GM19023 (cell line): ENCODE measurements at regions not wholly inside any gene's neighbourhood (a gene's known extent, or its start where the extent isn't known, plus 50 kb on each side); places are given as distances from the start of the nearest gene placed in this dataset.
"Not testable (repeated sequence)": the region's sequence is repeated elsewhere in the genome, so short reads cannot be mapped to it uniquely, and the experiment has no call there.

Experiments used
- ATAC-seq: cut with Tn5 transposase; IDR thresholded peaks from one replicate; pipeline ENCODE4 v1.9.1; 2021; ENCODE audit warnings: mild to moderate bottlenecking, moderate library complexity; ENCODE audit not compliant: unreplicated experiment

DNA sequence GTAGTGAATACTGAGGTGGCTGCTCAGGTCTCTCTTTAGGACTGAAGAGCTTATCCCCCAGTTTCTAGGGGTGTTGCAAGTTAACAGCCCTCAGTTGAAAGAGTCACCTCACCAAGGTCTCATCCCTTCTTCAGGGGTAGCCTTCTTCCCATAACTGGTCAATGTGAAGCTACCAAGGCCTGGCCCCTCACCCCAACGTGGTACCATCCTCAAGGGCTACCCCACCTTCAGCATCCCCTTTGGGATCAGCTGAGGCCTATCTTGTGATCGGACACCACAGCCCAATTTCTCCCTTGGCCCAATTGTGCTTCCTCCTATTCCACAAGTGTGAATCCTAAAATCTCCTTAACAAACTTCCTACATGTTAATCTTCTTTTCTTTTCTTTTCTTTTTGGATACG is 289.5 kb upstream of the MKLN1 start:
- ATAC-seq, result no peak

DNA sequence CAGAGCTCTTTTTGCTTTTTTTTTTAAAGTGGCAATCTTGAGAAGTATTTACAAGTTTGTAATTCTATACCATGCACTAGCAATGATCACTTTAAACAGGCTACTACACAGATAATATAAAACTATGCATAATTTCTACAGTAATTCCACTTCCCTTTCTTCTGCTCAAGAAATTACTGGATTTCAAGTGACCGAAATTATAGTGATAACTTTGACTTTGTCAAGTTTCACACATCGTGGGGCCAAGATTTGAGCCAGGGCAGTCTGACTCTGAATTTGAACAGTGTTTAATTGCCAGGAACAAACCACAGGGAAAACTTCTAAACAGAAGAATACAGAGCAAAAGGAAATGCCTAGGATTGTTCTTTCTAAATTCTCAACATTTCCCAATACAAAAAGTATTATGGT is 288.3 kb upstream of the MKLN1 start:
- ATAC-seq, result no peak

DNA sequence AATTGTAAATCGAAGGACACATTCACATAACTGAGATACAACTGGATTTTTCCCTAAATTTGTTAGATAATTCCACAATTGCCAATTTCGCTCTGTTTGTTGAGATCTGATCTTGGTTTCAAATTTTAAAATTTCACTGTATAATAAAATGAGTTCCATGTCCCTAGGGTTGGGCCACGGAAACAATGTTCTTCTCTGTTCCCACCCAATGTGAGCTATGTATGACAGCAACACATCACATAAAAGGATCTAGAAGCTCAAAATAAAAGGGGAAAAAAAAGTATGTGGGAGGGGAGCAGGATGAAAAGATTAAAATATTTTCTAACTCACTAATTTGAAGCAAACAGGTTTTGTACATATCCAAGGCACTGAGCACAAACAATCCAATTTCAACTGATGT is 287.8 kb upstream of the MKLN1 start:
- ATAC-seq, result no peak

DNA sequence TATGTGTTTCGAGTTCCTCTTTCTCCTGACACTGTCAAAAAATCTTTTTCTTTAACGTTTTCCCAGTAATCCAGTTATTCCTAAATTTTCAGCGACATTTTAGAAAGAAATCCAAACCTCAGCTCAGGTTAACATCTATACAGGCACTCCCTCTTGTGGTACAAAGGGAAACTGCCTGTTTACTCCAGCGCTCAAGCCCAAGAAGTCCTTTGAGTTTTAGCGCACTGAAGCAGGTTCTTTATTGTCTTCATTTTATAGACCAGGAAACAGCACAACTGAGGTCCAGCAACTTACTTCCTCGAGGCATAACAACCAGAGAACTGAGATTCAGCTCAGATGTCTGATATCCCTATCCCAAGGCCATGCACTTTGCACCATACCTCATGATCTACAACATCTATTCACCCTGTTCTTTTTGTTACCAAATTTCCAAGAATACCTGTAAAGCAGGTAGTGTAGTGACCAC is 287.2 kb upstream of the MKLN1 start:
- ATAC-seq, result no peak

DNA sequence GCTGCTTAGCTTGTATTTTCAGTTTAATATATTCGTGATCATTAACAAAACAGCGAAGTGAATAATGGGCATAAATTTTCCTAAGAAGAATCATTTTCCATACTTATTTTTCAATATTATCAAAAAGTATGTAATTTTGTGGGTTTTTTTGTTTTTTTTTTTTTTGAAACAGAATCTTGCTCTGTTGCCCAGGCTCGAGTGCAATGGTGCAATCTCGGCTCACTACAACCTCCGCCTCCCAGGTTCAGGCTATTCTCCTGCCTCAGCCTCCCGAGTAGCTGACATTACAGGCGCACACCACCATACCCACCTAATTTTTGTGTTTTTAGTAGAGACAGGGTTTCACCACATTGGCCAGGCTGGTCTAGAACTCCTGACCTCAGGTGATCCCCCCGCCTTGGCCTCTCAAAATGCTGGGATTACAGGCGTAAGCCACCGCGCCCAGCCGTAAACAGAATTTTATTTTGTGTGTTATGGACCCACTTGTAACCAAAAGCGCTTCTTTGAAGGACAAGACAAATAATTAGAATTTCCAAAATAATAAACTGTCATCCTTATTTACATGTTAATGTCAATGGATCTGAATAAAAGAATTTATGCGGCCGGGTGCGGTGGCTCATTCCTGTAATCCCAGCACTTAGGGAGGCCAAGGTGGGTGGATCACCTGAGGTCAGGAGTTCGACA is 286.5 kb upstream of the MKLN1 start:
- not testable (repeated sequence) for ATAC-seq

DNA sequence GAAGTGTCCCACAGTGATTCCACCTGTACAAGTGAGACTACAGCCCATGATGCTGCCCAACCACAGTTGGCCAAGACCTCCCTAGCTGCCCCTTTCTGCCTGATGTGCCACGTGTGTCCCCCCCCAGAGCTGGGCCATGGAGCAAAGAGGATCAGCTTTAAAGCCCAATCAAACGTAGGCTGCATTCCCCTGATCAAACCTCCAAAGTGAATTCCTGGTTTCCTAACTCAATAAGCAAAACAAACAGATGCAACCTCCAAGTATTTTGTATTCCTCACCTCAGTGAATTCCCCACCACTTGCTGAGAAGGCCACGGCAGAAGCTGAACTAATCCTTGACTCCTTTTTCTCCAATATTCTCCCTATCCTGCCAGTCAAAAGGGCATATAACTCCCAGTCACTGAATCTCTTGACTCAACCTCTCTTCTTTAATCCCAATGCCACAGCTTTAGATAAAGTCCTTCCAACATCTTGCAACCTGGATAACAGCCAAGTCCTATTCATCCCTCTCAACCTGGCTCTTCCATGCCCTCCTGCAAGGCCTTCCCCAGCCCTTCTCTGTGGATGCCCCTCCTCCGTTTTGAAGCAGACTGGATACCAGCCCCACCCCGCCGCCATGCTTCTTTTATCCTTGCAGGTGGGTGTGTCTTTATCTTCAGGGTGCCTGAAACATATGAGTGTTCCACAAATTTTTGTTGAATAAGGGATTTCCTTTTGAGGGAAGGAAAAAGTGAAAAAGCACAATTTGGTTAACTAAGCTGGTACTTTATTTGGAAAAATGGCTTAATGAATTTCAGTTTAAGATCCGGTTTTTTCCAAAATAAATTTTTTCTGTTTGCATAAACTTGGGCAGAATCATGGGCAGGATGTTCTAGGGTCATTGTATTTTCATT is 285.2 kb upstream of the MKLN1 start:
- no peak for ATAC-seq

DNA sequence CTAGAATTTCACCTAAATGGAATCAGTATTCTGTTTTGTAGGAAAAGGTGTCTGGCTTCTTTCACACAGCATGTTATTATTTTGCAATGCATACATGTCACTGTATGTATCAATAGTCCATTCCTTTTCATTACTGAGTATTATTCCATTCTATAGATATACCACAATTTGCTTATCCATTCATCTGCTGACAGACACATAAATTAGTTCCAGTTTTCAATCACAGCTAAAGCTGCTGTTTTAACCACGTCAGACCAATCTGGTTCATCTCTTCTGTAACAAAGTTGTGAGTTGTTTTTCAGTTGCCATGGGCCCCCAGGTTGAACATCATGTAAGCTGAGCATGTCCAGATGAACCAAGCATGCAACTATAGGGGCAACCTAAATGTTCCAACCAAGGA is 282.1 kb upstream of the MKLN1 start:
- ATAC-seq, result no peak

DNA sequence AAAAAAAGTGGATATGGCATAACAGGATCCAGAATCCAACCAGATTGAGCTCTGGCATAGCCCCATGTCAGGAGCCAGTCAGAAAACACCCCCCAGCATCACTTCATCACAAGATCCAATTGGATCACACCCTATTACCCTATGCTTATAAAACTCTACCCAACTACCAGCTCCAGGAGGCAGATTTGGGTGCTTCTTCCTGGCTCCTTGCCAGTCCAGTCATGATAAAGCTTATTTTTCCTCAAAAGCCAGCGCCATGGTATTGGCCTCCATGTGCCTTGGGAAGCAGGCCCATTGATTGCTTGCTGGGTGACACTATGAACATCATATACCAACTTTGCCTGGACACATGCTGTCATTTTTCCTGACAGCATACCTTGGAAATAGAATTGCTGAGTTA is 281.4 kb upstream of the MKLN1 start:
- ATAC-seq, result no peak

DNA sequence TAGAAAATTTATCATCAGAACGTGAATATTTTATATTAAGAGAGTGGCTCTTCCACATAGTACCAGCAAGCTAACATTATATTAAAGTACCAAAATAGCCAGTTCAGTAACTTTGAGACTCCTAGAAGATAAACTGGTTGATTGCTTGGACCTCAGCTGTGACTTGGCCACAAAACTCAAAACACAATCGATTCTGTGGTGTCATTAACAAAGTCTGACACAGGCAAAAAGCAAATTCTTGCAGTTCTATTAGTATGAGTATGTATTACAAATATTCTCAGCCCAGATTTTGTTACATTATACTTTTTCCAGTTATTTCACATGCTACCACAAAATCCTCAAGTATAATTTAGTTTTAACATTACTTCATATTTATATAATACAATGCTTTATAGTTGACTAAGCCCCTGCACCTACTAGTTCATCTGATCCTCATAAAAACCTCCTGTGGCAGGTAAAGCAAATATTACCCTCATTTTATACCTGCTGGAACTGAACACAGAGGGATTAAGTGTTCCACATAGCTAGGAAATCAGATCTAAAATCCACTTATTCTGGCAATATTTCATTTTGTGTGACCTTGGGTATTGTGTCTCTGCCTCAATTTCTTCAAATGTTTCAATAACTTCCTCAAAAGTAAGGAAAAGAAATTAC is 279.9 kb upstream of the MKLN1 start:
- ATAC-seq, result no peak

DNA sequence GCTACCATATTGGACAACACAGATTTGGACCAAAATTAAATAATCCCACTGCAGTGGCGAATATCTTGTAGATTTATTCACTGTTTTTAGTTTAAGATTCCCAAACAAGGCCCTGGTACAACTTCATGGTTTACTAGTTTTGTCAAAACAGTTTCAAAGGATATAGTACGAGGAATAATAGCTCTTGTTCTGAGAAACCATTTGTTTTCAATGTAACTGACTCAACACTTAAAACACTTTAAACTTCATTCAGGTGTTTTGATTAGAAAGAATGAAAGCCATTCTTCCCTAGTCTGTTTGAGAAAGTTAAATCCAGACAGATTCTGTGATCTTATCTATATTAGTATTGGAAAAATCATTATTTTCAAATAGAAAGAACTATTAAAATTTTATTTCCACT is 276.4 kb upstream of the MKLN1 start:
- ATAC-seq, result no peak

DNA sequence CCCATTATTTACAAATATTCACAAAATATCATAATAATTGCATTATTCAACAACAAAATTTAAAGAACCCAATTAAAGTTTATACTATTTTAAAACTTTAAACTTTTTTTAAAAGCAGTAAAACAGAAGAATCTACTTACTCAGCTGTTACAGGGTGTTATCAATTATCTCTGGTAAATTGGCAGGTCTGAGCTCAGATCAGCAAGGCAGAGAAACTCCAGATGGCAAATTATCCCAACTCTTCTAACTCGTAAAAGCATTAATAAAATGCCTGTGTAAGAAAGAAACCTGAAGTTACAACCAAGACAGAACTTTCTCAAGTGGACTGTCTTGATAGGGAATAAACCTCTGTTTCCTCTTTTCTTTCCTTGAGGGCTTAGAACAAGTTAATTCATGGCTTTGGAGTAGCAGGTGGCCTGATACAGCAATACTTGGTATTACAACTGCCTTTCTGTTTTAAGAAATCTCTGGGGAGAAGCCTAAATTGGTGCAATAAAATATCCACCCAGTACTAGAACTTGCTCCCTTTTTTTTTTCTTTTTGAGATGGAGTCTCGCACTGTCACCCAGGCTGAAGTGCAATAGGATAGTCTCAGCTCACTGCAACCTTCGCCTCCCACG is 275.3 kb upstream of the MKLN1 start:
- no peak for ATAC-seq

DNA sequence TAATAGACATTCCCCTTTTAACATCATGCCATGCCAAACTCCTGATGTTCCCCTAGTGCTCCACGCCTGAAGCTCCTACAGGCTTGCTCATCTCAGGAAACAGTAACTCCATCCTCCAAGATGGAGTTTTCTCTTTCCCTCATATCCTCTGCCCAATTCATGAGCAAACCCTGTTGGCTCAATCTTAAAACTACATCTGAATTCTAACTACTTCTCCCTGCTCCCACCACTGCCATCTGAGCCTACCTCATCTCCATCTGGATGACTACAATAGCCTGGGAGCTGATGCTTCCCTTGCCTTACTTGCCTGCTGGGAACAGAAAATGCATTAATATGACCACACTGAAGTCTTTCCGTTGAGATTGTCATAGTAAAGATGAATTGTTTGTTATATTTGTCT is 271.7 kb upstream of the MKLN1 start:
- ATAC-seq, result no peak

DNA sequence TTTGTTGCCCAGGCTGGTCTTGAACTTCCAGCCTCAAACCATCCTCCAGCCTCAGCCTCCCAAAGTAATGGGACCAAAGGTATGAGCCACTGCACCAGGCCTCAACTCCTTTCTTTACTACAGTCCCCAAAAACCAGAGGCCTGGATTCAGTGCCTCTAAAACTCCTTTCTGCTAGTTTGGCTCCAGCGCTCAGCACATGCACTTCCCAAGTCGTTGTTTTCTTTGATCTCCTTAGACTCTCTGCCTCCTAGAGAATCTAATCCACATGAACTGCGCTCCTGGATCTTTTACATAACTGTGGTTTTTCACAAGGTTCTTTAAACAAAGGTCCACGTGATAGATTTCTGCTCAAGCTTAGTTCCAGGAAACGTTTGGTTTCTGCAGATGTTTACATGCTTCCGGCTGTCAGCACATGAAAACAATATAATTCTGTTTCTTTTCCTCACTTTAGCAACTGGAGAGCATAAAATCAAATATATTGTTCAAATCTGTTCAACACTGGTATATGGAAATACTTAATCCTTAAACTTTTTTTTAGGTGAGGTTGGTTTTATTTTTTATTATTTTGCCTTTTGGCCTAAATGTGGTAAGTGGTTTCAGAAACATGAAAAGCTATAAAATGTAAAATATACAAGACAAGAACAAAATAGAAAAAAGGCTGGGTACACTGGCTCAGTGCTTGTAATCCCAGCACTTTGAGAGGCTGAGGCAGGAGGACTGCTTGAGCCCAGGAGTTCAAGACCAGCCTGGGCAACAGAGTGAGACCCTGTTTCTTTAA is 270.5 kb upstream of the MKLN1 start:
- ATAC-seq, result no peak

DNA sequence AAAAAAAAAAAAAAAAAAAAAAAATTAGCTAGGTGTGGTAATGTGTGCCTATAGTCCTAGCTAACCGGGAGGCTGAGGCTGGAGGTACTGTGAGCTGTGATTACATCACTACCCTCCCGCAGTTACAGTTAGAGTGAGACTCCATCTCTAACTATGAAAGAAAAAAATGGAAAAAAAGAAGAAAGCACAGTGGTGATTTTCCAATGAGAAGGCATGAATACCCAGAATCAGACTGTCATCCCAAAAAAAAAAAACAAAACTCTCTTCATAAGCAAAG is 269.9 kb upstream of the MKLN1 start:
- no peak for ATAC-seq

DNA sequence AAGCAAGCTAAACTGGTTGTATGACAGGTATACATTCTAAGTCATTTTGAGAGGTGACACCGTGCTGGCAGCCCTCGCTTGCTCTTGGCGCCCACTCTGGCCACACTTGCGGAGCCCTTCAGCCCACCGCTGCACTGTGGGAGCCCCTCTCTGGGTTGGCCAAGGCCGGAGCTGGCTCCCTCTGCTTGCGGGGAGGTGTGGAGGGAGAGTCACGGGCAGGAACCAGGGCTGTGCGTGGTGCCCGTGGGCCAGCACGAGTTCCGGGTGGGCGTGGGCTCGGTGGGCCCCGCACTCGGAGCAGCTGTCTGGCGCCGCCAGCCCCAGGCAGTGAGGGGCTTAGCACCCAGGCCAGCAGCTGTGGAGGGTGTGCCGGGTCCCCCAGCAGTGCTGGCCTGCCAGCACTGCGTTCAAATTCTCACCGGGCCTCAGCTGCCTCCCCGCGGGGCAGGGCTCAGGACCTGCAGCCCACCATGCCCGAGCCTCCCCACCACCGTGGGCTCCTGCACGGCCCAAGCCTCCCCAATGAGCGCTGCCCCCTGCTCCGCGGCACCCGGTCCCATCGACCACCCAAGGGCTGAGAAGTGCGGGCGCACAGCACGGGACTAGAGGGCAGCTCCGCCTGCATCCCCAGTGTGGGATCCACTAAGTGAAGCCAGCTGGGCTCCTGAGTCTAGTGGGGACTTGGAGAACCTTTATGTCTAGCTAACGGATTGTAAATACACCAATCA is 269.0 kb upstream of the MKLN1 start:
- not testable (repeated sequence) for ATAC-seq

DNA sequence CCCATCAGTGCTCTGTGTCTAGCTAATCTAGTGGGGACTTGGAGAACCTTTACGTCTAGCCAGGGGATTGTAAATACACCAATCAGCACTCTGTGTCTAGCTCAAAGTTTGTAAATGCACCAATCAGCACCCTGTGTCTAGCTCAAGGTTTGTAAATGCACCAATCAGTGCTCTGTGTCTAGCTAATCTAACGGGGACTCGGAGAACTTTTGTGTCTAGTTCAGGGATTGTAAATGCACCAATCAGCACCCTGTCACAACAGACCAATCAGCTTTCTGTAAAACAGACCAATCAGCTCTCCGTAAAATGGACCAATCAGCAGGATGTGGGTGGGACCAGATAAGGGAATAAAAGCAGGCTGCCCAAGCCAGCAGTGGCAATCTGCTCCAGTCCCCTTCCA is 268.3 kb upstream of the MKLN1 start:
- ATAC-seq, result not testable (repeated sequence)

DNA sequence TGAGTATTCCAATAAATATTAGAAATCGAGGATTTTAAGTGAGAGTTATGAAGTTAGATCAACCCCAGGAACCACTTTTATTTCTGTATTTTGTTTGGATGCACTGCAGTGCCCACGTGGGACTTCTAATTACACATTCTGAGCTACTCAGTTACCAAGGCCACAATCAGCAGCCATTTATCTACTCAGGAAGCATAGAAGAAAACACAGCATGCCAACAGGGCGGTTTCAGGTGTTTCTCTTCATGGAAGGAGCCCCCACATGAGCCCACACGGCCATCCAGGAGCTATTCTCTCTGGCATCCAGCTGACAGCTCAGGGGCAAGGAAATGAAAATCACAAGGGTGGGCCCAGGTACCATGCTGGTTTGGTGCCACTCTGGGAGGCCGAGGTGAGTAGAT is 266.5 kb upstream of the MKLN1 start:
- ATAC-seq, result no peak

DNA sequence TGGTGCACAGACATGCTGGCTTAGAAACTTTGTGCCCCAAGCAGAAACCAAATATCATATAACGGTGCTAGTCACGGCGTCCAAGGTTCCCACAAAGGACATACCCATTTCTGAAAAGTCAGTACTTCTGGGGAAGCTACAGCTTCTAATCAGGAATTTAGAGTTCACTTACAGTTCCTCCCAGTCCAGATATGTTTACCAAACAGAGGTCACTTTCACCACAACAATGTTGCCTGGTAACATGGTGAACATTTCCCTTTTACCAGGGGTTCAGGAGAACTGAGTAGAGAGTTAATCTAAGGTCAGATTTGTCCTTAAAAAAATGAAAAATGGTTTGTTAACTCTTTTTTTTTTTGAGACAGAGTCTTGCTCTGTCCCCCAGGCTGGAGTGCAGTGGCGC is 265.9 kb upstream of the MKLN1 start:
- ATAC-seq, result no peak

DNA sequence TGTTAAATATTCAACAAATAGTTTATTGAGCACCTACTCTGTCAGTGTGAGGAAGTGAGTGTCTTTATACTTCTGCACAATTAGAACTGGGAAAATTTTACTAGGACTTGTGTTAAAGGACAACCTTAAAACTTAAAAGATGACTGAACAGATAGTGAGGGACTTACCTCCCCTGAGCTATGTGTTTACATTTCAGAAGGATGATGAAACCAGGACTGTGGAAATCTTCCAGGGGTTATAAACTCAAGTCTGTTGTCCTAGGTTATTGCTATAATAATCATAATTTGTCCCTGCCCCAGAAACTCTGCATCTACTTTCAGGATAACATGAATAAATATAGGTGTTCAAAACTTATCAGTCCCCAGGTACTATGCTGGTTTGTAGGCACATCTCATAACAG is 261.0 kb upstream of the MKLN1 start:
- no peak for ATAC-seq

DNA sequence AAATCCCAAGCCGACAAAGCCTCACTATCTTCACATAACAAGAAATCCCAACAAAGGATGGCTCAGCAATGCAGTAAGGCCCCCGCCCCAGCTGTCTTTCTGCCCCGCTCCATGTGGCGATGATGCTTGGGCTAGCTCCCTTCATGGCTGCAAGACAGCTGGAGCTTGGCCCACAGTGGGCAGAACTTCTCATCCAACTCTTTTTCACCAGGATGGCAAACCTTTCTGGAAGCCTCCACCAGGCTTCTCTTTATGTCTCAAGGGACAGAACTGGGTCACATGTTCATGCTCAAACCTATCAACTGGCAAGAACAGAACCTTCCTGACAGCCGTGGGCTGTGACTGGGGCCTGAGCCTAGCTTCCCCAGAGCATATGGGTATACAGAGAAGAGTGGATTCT is 260.5 kb upstream of the MKLN1 start:
- no peak for ATAC-seq
